NCI-H1417 treated with DMSO at 0.1 percent for 48 hours (cell line): ENCODE measurements at regions not wholly inside any gene's neighbourhood (a gene's known extent, or its start where the extent isn't known, plus 50 kb on each side); places are given as distances from the start of the nearest gene placed in this dataset.

Experiments used
- DNase-seq: peaks from one replicate; lab custom pipeline; 2025; lab: John Stamatoyannopoulos, UW

GRCh38 chr14:97443412-97443811 is 646.2 kb downstream of the VRK1 start:
- DNase-seq, result no peak

GRCh38 chr14:97444248-97444647 is 647.1 kb downstream of the VRK1 start:
- DNase-seq, result no peak

- DNase-seq, result no peak
Observed at GRCh38 chr14:97445367-97445766, 648.2 kb downstream of the VRK1 start.

GRCh38 chr14:97446087-97446486 is 648.9 kb downstream of the VRK1 start:
- no peak for DNase-seq

- no peak for DNase-seq
Observed at GRCh38 chr14:97452314-97452713, 655.1 kb downstream of the VRK1 start.

- DNase-seq, result no peak
Observed at GRCh38 chr14:97453991-97454390, 656.8 kb downstream of the VRK1 start.

GRCh38 chr14:97456462-97456861 is 659.3 kb downstream of the VRK1 start:
- DNase-seq, result no peak

GRCh38 chr14:97456958-97457357 is 659.8 kb downstream of the VRK1 start:
- no peak for DNase-seq

- DNase-seq, result no peak
Observed at GRCh38 chr14:97457575-97458085, 660.4 kb downstream of the VRK1 start.

GRCh38 chr14:97458255-97458654 is 661.1 kb downstream of the VRK1 start:
- no peak for DNase-seq

GRCh38 chr14:97458661-97459579 is 661.7 kb downstream of the VRK1 start:
- DNase-seq, result no peak

- no peak for DNase-seq
Observed at GRCh38 chr14:97462081-97462480, 664.9 kb downstream of the VRK1 start.

- no peak for DNase-seq
Observed at GRCh38 chr14:97468220-97468619, 671.0 kb downstream of the VRK1 start.

GRCh38 chr14:97477353-97477752 is 680.2 kb downstream of the VRK1 start:
- DNase-seq, result no peak

- no peak for DNase-seq
Observed at GRCh38 chr14:97485201-97485600, 688.0 kb downstream of the VRK1 start.

- no peak for DNase-seq
Observed at GRCh38 chr14:97486601-97487120, 689.5 kb downstream of the VRK1 start.

- no peak for DNase-seq
Observed at GRCh38 chr14:97489750-97490149, 692.6 kb downstream of the VRK1 start.

- DNase-seq, result no peak
Observed at GRCh38 chr14:97490521-97491070, 693.4 kb downstream of the VRK1 start.

- DNase-seq, result no peak
Observed at GRCh38 chr14:97491697-97492096, 694.5 kb downstream of the VRK1 start.

GRCh38 chr14:97499790-97500481 is 702.8 kb downstream of the VRK1 start:
- DNase-seq, result no peak

GRCh38 chr14:97506626-97507025 is 709.4 kb downstream of the VRK1 start:
- no peak for DNase-seq

GRCh38 chr14:97513891-97514290 is 716.7 kb downstream of the VRK1 start:
- DNase-seq, result no peak
